ENCODE measurements at regions not wholly inside any gene's neighbourhood (a gene's known extent, or its start where the extent isn't known, plus 50 kb on each side); places are given as distances from the start of the nearest gene placed in this dataset.
"Not testable (repeated sequence)": the region's sequence is repeated elsewhere in the genome, so short reads cannot be mapped to it uniquely, and the experiment has no call there.

- no peaks in the 10 kb centered on the region for H3K36me3 ChIP-seq
- no peak overlapping the region for H3K4me3 ChIP-seq
- peak in 1 of 2 donors; percentile 22 for DNase-seq (ENCODE audit: low spot score in 2 of 2)
- no peak for TF ChIP-seq POLR2AphosphoS5 (IDR thresholded peaks at IDR 0.05)
- TF ChIP-seq CTCF (IDR thresholded peaks at IDR 0.05) = no peak
- TF ChIP-seq EP300 (IDR thresholded peaks at IDR 0.05) = no peak
- no peak for TF ChIP-seq POLR2A (IDR thresholded peaks at IDR 0.05)
- WGBS = 87% methylated on average over 8 of the region's 10 CpGs
- peaks cover 14% of the 10 kb centered on the region for H3K27me3 ChIP-seq
- H3K27ac ChIP-seq = no peak overlapping the region
- H3K4me1 ChIP-seq = no peaks in the 10 kb centered on the region
- H3K9me3 ChIP-seq = no peaks in the 10 kb centered on the region
Observed at GRCh38 chr7:156039194-156039593, 226.9 kb upstream of the SHH start.

GRCh38 chr7:156038345-156038744 lies 226.1 kb upstream of the SHH start:
- Histone ChIP-seq H3K9me3 (no peaks in the 10 kb centered on the region), H3K27me3 (peaks cover 14% of the 10 kb centered on the region), H3K36me3 (no peaks in the 10 kb centered on the region), H3K27ac (no peak overlapping the region), H3K4me1 (no peaks in the 10 kb centered on the region), H3K4me3 (no peak overlapping the region)
- WGBS = 60% methylated on average over 6 of the region's 9 CpGs
- TF ChIP-seq POLR2A (IDR thresholded peaks at IDR 0.05) (no peak), POLR2AphosphoS5 (IDR thresholded peaks at IDR 0.05) (no peak), EP300 (IDR thresholded peaks at IDR 0.05) (no peak), CTCF (IDR thresholded peaks at IDR 0.05) (no peak)
- DNase-seq (ENCODE audit: low spot score in 2 of 2) = peak in 1 of 2 donors; percentile 46

GRCh38 chr7:156036153-156036552 lies 223.9 kb upstream of the SHH start:
- H3K9me3 ChIP-seq = no peaks in the 10 kb centered on the region
- H3K36me3 ChIP-seq = no peaks in the 10 kb centered on the region
- DNase-seq (ENCODE audit: low spot score in 2 of 2) = no peak
- TF ChIP-seq EP300 (IDR thresholded peaks at IDR 0.05) (no peak), POLR2AphosphoS5 (IDR thresholded peaks at IDR 0.05) (no peak), POLR2A (IDR thresholded peaks at IDR 0.05) (no peak), CTCF (IDR thresholded peaks at IDR 0.05) (no peak)
- no peaks in the 10 kb centered on the region for H3K4me1 ChIP-seq
- peaks cover 14% of the 10 kb centered on the region for H3K27me3 ChIP-seq
- no peak overlapping the region for H3K27ac ChIP-seq
- 33% methylated on average over 3 of the region's 3 CpGs for WGBS
- H3K4me3 ChIP-seq = no peak overlapping the region

- peak; percentile 26 to 43 for DNase-seq (ENCODE audit: low spot score in 2 of 2)
- peaks cover 14% of the 10 kb centered on the region for H3K27me3 ChIP-seq
- H3K4me1 ChIP-seq, H3K36me3 ChIP-seq, H3K9me3 ChIP-seq, H3K4me3 ChIP-seq, H3K27ac ChIP-seq: not testable (repeated sequence)
- WGBS = 86% methylated on average over 19 of the region's 19 CpGs
Observed at GRCh38 chr7:156035387-156035786, 223.1 kb upstream of the SHH start.

- no peaks in the 10 kb centered on the region for H3K4me1 ChIP-seq
- no peak overlapping the region for H3K27ac ChIP-seq
- no peak for DNase-seq (ENCODE audit: low spot score in 2 of 2)
- H3K36me3 ChIP-seq = no peaks in the 10 kb centered on the region
- H3K27me3 ChIP-seq = peaks cover 13% of the 10 kb centered on the region
- 50% methylated on average over 3 of the region's 3 CpGs for WGBS
- no peaks in the 10 kb centered on the region for H3K9me3 ChIP-seq
- H3K4me3 ChIP-seq = no peak overlapping the region
- TF ChIP-seq EP300 (IDR thresholded peaks at IDR 0.05) (no peak), POLR2AphosphoS5 (IDR thresholded peaks at IDR 0.05) (no peak), POLR2A (IDR thresholded peaks at IDR 0.05) (no peak), CTCF (IDR thresholded peaks at IDR 0.05) (no peak)
Observed at GRCh38 chr7:156034397-156034796, 222.1 kb upstream of the SHH start.

- H3K9me3 ChIP-seq = no peaks in the 10 kb centered on the region
- TF ChIP-seq POLR2AphosphoS5 (IDR thresholded peaks at IDR 0.05) (no peak), CTCF (IDR thresholded peaks at IDR 0.05) (no peak)
- no peak overlapping the region for H3K4me3 ChIP-seq
- peaks cover 8% of the 10 kb centered on the region for H3K27me3 ChIP-seq
- no peaks in the 10 kb centered on the region for H3K36me3 ChIP-seq
- no peak for DNase-seq (ENCODE audit: low spot score in 2 of 2)
- H3K27ac ChIP-seq = no peak overlapping the region
- no peaks in the 10 kb centered on the region for H3K4me1 ChIP-seq
Observed at GRCh38 chr7:156032973-156033372, 220.7 kb upstream of the SHH start.

Data from suprapubic skin (tissue), 4 donors.